CMK (cell line): ENCODE measurements at regions not wholly inside any gene's neighbourhood (a gene's known extent, or its start where the extent isn't known, plus 50 kb on each side); places are given as distances from the start of the nearest gene placed in this dataset.

Source experiments
- DNase-seq: peaks from one replicate; pipeline ENCODE4 v3.0.0-alpha.2; 2010; ENCODE audit warnings: low read depth

DNA sequence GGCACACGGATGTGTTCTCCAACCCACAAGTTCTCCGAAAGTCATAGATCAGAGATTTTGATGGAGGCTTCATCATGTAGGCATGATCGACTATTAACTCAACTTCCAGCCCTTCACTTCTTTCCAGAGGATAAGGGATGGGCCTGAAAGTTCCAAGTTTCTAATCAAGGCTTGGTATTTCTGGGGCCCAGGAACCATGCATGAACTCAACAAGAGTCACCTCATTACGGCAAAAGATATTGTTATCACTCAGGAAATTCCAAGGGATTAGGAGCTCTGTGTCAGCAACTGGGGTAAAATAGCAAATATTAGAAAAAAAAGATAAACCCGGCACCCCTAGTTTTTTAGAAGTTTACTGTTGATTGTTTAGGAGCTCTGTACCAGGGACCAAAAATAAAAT is 240.1 kb upstream of the PPP1R2C start:
- no peak for DNase-seq

- no peak for DNase-seq
These were observed 241.1 kb upstream of the PPP1R2C start for GRCh38 chrX:43019021-43019420.

DNA sequence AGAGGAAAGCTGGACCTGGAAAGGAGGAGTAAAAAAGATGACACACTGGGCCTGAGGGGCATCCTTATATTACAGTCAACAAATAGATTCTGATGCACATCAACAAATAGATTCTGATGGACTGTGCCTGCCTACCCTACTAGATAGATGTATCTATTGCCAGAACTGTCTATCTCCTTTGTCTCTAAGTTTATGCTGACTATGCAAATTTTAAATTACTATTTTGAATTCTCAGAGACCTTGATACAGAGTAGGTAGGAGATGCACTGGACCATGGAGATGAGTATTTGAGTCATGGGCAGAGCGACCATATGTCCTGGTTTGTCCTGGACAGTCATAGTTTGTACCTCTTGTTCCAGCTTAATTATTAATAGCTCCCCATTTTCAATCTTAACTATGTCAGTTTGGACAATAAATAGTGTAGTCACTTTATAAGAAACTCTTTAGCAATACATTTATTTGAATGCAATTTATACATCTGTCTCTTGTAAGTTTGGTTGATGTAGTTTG is 247.9 kb upstream of the PPP1R2C start:
- no peak for DNase-seq

GRCh38 chrX:43064096-43064495 is 286.1 kb upstream of the PPP1R2C start:
- DNase-seq: no peak

GRCh38 chrX:43065978-43066377 is 288.0 kb upstream of the PPP1R2C start:
- DNase-seq: no peak

DNA sequence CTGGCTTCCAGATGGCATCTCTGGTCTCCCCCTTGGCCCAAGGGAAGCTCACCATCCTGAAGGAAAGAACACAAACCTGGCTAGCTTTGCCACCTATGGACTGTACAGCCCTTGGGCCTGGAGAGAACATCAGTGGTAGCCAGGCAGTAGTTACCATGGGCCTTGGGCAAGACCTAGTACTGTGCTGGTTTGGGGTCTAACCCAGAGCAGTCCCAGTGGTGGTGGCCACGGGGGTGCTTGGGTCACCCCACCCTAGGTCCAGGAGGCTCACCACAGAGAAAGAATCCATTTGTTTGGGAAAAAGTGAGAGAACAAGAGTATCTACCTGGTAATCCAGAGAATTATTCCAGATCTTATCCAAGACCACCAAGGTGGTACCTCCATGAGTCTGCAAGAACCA is 290.7 kb upstream of the PPP1R2C start:
- DNase-seq: no peak

DNA sequence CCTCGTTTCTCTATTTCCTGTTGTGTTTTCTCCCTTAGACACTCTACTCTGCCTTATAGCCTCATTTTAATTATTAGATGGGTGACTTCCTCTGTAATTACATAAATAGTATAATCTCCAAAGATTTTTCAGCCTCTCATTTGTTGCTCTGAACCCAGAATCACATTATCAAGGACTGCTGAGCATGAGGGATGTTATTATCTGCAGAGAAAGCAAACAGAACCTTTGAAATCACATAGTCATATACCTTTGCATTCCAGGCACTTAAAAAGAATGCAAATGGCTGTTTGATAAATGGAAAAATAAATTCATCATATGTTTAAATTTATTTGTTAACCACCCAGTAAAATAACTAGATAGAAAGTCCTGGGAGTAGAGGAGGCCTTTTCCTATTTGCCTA is 305.1 kb upstream of the PPP1R2C start:
- DNase-seq: no peak

DNA sequence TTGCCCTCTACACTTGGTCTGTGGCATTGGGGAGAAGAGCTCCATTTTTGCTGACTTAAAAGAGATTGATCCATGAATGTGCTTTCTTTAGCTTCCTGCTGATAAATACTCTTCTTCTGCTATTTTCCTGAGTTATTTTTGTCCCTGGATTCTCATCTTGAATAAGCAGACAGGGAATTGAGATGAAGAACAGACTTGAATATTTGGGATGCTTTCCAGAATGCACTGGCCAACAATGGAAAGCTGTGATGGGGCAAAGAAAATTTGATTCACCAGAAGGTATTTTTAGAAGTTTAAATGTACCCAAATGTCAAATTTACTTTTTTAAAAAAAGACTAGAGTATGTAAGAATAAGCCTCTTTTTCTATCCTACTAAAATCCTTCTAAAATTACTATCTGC is 309.9 kb upstream of the PPP1R2C start:
- no peak for DNase-seq

DNA sequence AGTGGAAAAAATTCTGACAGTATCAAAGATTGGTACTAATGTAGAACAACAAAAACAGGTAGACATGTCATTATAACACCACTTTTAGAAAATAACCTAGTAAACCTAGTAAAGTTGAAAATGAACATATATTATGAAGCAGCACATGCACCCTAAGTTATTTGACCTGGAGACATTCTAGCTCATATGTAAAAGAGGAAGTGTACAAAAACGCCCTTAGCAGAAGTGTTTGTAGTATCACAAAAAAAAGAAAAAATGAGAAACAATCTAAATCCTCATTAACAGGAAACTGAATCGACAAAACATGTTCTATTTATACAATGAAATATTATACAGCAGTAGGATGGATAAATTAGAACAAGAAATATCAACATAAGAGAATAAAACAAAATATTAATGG is 318.9 kb upstream of the PPP1R2C start:
- no peak for DNase-seq

GRCh38 chrX:43106009-43106408 is 328.0 kb upstream of the PPP1R2C start:
- no peak for DNase-seq

- DNase-seq: no peak
These were observed 330.9 kb upstream of the PPP1R2C start for GRCh38 chrX:43108828-43109227.

DNA sequence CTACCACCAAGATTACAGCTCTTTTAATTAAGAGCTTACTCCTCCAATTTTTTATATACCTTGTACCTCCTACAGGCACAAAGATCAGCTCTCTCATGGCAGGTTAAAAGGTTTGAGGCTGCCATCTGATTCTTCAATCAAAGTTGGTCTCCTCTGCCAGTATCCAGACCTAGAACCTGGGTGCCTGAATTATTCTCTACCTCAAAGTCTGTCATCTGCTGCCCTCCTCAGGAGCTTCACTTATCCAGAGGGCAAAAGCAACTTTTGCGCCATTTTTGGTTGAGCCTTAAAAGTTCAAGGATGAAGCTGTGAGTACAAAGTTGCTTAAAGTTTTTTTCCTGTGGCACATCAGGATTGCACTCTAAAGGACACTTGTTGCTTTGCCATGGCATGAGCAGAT is 343.7 kb upstream of the PPP1R2C start:
- DNase-seq: no peak

- DNase-seq: no peak
These were observed 361.7 kb upstream of the PPP1R2C start for GRCh38 chrX:43139645-43140044.

- DNase-seq: no peak
These were observed 362.6 kb upstream of the PPP1R2C start for GRCh38 chrX:43140582-43140981.

DNA sequence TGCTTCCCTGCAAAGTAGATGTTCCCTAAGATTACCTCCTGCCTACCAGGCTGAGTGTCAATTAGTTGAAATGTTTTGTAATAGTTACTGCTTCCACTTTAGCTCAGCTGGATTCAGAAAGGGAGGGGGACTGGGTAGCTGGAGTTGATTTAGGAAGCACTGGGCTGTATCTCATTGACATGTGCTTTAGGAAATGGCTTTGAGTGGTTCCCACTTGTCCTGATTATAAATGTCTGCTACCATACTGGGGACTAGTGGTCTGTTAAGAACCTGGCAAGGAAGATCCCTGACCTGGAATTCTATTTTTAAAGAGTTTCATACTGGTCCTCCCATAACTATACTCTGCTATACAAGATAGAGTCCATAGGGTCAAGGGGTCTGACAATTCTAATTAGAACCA is 363.9 kb upstream of the PPP1R2C start:
- DNase-seq: no peak

DNA sequence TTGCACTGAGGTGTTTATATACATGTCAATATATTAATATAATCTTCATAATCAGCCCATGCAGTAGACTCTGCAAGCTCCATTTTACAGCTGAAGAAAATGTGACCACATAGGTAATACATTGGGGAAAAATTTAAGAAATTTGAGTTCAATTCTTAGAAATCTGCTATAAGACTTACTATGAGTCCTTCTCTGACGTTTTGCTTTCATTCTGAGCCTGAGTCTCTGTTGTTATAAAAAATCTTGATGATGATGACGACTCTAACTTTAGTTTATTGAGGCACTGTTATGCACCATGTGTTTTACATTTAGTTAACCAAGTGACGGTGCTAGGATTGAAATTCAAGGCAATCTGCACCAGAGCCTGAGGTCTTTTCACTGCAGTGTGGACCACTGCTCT is 370.3 kb upstream of the PPP1R2C start:
- DNase-seq: no peak

DNA sequence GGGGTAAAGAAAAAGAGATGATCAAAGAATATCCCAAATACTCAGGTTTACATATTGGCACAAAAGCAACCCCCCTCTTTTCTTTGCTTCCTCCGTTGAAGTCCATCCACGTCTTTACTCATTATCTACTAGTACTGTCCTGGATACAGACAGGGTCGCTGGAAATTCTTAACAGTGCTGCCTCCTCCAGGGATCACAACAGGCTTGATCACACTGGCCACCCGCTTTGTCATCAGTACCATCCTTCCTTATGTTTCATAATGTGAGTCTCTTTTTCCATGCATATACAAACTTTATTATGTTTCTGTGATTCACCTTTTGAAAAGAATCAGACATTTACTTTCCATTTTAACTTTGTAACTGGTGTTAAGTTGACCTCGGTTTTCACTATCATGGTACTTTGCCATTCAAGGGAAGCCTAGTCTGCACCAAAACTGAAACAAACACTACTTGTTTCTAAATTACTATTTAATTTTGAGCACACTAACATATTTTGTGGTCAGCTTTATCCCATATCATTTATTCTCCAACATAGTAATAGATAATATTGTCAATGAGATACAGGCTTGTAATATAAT is 387.5 kb upstream of the PPP1R2C start:
- no peak for DNase-seq

DNA sequence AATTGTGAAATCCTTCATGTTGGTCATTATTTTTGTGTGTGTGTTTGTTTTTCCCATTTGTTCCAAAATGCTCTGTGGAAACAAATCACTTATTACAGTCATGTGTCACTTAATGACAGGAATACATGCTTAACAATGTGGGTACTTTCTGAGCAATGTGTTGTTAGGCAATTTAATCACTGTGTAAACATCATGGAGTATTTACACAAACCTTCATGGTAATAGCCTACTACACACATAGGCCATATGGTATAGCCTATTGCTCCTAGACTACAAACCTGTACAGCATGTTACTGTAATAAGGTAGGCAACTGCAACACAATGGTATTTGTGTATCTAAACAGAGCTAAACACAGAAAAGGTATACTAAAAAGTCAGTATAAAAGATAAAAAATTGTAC is 388.9 kb upstream of the PPP1R2C start:
- DNase-seq: no peak

DNA sequence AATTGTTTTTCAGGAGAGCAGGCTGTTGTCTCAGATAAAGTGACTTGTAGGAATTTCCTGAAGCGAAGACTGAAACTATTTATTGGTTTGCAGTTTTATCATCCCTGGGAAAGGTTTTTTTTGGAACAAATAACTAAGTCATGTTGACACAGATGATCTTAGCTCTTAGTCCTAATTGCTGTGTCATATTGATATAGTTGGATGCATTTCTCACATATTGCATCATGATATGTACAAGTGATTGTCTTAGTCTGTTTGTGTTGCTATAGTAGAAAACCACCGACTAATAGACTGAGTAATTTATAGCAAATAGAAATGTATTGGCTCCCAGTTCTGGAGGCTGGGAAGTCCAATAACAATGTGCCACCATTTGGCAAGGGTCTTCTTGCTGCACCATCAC is 397.5 kb upstream of the PPP1R2C start:
- no peak for DNase-seq

DNA sequence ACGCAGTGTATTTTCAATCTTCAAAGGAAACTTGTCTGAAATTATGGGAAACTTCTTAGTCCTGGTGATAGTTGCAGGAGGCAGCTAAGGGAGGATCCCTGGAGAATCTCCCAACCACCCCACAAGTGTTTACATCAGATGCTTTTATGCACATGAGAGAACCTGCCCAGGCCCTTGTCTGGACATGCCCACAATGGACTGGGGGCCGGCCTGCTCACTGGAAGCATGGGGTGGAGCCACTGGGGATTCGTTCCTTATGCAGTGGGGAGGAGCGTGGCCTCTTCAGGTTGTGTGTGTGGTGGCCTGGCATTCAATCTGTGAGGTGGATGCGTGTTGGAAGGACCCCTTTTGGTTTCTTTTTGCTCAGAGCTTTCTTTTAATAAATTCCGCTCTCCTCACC is 398.7 kb upstream of the PPP1R2C start:
- DNase-seq: no peak

GRCh38 chrX:43188296-43188695 is 410.3 kb upstream of the PPP1R2C start:
- no peak for DNase-seq

GRCh38 chrX:43211570-43211969 is 433.6 kb upstream of the PPP1R2C start:
- no peak for DNase-seq

- no peak for DNase-seq
These were observed 437.9 kb upstream of the MAOA start for GRCh38 chrX:43218198-43218597.

- no peak for DNase-seq
These were observed 431.6 kb upstream of the MAOA start for GRCh38 chrX:43224496-43224895.
